OCI-LY7 (cell line): ENCODE measurements at regions not wholly inside any gene's neighbourhood (a gene's known extent, or its start where the extent isn't known, plus 50 kb on each side); places are given as distances from the start of the nearest gene placed in this dataset.

ENCODE experiments used
- BruUV-seq: library from RNA; stranded (reverse); fragments of 400-500 nt; replicated peaks from 2 replicates; lab custom pipeline; 2021; lab: Mats Ljungman, UMichigan
- CTCF ChIA-PET: fragments of 300-600 bp; sonication (Branson Sonifier 250); formaldehyde crosslinking; loops from one replicate; lab custom pipeline; 2022; ENCODE audit warnings: antibody characterized with exemption; ENCODE audit not compliant: unreplicated experiment; lab: Charles Lee
- POLR2A ChIA-PET: fragments of 300-600 bp; sonication (Branson Sonifier 250); formaldehyde crosslinking; loops from one replicate; lab custom pipeline; 2022; ENCODE audit warnings: antibody characterized with exemption; lab: Charles Lee
- DNase-seq: peaks from one replicate; pipeline ENCODE4 v3.0.0-alpha.2; 2015; ENCODE audit warnings: low spot score
- H2AFZ ChIP-seq: fragments of 200-600 bp; sonication (generic), shearing (Covaris generic); 2 replicates; pipeline ENCODE4 v1.6.1; 2014; ENCODE audit warnings: mild to moderate bottlenecking, antibody characterized with exemption, low read length, moderate library complexity
- H3K27ac ChIP-seq: fragments of 200-600 bp; sonication (generic); 2 replicates; pipeline ENCODE4 v1.5.1; 2014; ENCODE audit warnings: mixed run types, low read depth, mild to moderate bottlenecking, moderate library complexity, low read length, inconsistent platforms; ENCODE audit not compliant: poor library complexity, severe bottlenecking
- H3K36me3 ChIP-seq: fragments of 200-600 bp; sonication (generic); 2 replicates; pipeline ENCODE4 v1.6.1; 2014; ENCODE audit warnings: mild to moderate bottlenecking, antibody characterized with exemption, low read length, moderate library complexity, mixed read lengths; ENCODE audit not compliant: insufficient read depth
- H3K4me1 ChIP-seq: fragments of 200-600 bp; sonication (generic); 2 replicates; pipeline ENCODE4 v1.5.1; 2014; ENCODE audit warnings: mild to moderate bottlenecking, low read length; ENCODE audit not compliant: insufficient read depth, poor library complexity, severe bottlenecking
- H3K4me2 ChIP-seq: fragments of 200-600 bp; sonication (generic); 2 replicates; pipeline ENCODE4 v1.6.1; 2014; ENCODE audit warnings: mild to moderate bottlenecking, low read length
- H3K4me3 ChIP-seq: fragments of 200-600 bp; sonication (generic); 2 replicates; pipeline ENCODE4 v1.5.1; 2014; ENCODE audit warnings: mild to moderate bottlenecking, low read depth, low read length; ENCODE audit not compliant: poor library complexity, severe bottlenecking
- H3K79me2 ChIP-seq: fragments of 200-600 bp; sonication (generic); 2 replicates; pipeline ENCODE4 v1.6.1; 2016; ENCODE audit warnings: low read depth, mild to moderate bottlenecking, low read length, moderate library complexity, mixed read lengths; ENCODE audit not compliant: insufficient read depth
- H3K9me2 ChIP-seq: fragments of 200-600 bp; sonication (generic); 2 replicates; pipeline ENCODE4 v1.6.1; 2016; ENCODE audit warnings: mild to moderate bottlenecking, low read length, mixed read lengths; ENCODE audit not compliant: insufficient read depth
- H3K9me3 ChIP-seq: fragments of 200-600 bp; sonication (generic); 2 replicates; pipeline ENCODE4 v1.6.1; 2014; ENCODE audit warnings: mild to moderate bottlenecking, mixed run types, low read length, mixed read lengths
- H4K20me1 ChIP-seq: fragments of 200-600 bp; sonication (generic); 2 replicates; pipeline ENCODE4 v1.6.1; 2014; ENCODE audit warnings: mild to moderate bottlenecking, antibody characterized with exemption, low read length, moderate library complexity, mixed read lengths; ENCODE audit not compliant: insufficient read depth
- CTCF ChIP-seq: fragments of 200-600 bp; sonication (generic); conservative IDR thresholded peaks from 2 replicates; pipeline ENCODE4 v1.5.1; 2014; ENCODE audit warnings: mild to moderate bottlenecking, antibody characterized with exemption, low read length, moderate library complexity, mixed read lengths
- EZH2phosphoT487 ChIP-seq: fragments of 200-600 bp; sonication (generic); IDR thresholded peaks from 2 replicates; pipeline ENCODE4 v1.6.1; 2018; ENCODE audit warnings: low read depth, borderline replicate concordance, mild to moderate bottlenecking, mixed run types, antibody characterized with exemption, low read length, moderate library complexity, mixed read lengths
- intact Hi-C: fragments of 100-400 bp; cut with micrococcal nuclease; formaldehyde crosslinking; loops from one replicate; pipeline ENCODE4 v1.10.0; 2022; ENCODE audit not compliant: unreplicated experiment

- peak overlapping the region; percentile 79; the same call in 1 of the 2 replicates for H2AFZ ChIP-seq
- no peaks in the 10 kb centered on the region for H3K9me2 ChIP-seq
- peaks cover 13% of the 10 kb centered on the region for H3K4me1 ChIP-seq
- no peaks in the 10 kb centered on the region for H3K9me3 ChIP-seq
- intact Hi-C loops, result loop anchor here (2.0 to 5.0 kb wide), 2 partner anchors 203 to 639 kb away; no protein-coding TSS in a partner anchor
- 0 out of 2 replicates have a peak overlapping the region, but pooled peaks have one; percentile 33 for H3K4me2 ChIP-seq
- no TSS peak for BruUV-seq
- DNase-seq, result no peak
- CTCF ChIA-PET, result interaction anchor here (1.3 to 5.3 kb wide), 3 partner anchors 12 to 83 kb away, joined by 3 to 28 read pairs (median 8); partner anchors contain the start of gene MPP7
- H3K27ac ChIP-seq, result no peak overlapping the region
- no peak overlapping the region for H3K4me3 ChIP-seq
- H3K36me3 ChIP-seq, result no peaks in the 10 kb centered on the region
- TF ChIP-seq EZH2phosphoT487 (no peak), CTCF (no peak)
- POLR2A ChIA-PET, result interaction anchor here (0.6 to 4.6 kb wide), 8 partner anchors 12 to 750 kb away, joined by 3 to 35 read pairs (median 3); partner anchors contain the start of gene MPP7
- no peaks in the 10 kb centered on the region for H4K20me1 ChIP-seq
- no peaks in the 10 kb centered on the region for H3K79me2 ChIP-seq
These were observed 78.6 kb upstream of the MPP7 start for GRCh38 chr10:28381466-28381865.

GRCh38 chr10:28381903-28382347 is 79.1 kb upstream of the MPP7 start:
- Histone ChIP-seq H3K4me3 (no peak overlapping the region), H3K27ac (no peak overlapping the region), H4K20me1 (no peaks in the 10 kb centered on the region), H3K9me3 (no peaks in the 10 kb centered on the region), H2AFZ (peak overlapping the region; percentile 79; the same call in 1 of the 2 replicates), H3K4me2 (0 out of 2 replicates have a peak overlapping the region, but pooled peaks have one; percentile 33), H3K79me2 (no peaks in the 10 kb centered on the region), H3K9me2 (no peaks in the 10 kb centered on the region), H3K4me1 (peaks cover 8% of the 10 kb centered on the region), H3K36me3 (no peaks in the 10 kb centered on the region)
- DNase-seq, result peak; percentile 94
- intact Hi-C loops, result loop anchor here (1.0 to 5.0 kb wide), 6 partner anchors 80 to 823 kb away; no protein-coding TSS in a partner anchor
- TF ChIP-seq CTCF (peak; percentile 99), EZH2phosphoT487 (no peak)
- POLR2A ChIA-PET, result interaction anchor here (0.6 to 4.6 kb wide), 9 partner anchors 11 to 750 kb away, joined by 3 to 35 read pairs (median 3); partner anchors contain the start of gene MPP7
- CTCF ChIA-PET, result interaction anchor here (1.3 to 5.3 kb wide), 3 partner anchors 12 to 83 kb away, joined by 3 to 28 read pairs (median 8); partner anchors contain the start of gene MPP7
- BruUV-seq, result no TSS peak
